Esophagus squamous epithelium (tissue), 4 donors: ENCODE measurements at regions not wholly inside any gene's neighbourhood (a gene's known extent, or its start where the extent isn't known, plus 50 kb on each side); places are given as distances from the start of the nearest gene placed in this dataset.

Source experiments
- POLR2A ChIP-seq, 4 donors: fragments of 450-650 bp; IDR thresholded peaks; one replicate each; pipeline ENCODE4 v1.6.1; 2017; ENCODE audit warnings: antibody characterized with exemption in 4 of 4, mild to moderate bottlenecking in 4 of 4, moderate library complexity in 3 of 4
- TF ChIP-seq, protein P1 (sequence below), 6 experiments: fragments of 450-650 bp in 4 of 6; fragments of 200-600 bp in 2 of 6; sonication (generic) in 2 of 6; IDR thresholded peaks; one replicate each; pipeline ENCODE4 v1.5.1; 2016 to 2019; ENCODE audit warnings: antibody characterized with exemption in 6 of 6, mild to moderate bottlenecking in 4 of 6, moderate library complexity in 4 of 6

DNA sequence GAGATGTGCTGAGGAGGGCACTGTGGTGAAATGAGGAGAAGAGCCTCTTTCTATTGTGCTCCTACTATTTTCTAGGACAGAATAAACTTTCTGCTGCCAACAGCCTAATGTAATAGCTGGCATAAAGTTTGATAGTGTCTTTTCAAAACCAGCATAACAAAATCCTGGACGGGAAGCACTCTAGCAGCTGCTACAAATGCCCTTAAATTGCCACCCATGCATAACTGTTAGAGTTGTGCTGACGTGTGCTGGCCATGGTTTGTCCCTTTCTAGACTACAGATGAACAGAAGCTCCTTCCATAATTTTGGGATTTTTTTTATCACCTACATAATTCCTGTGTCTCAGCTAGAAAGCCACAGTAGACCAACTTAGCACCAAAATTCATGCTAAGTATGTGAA is 88.5 kb upstream of the DEPDC1 start:
- TF ChIP-seq POLR2A (IDR thresholded peaks at IDR 0.05) = no peak
- TF ChIP-seq, protein P1, sequence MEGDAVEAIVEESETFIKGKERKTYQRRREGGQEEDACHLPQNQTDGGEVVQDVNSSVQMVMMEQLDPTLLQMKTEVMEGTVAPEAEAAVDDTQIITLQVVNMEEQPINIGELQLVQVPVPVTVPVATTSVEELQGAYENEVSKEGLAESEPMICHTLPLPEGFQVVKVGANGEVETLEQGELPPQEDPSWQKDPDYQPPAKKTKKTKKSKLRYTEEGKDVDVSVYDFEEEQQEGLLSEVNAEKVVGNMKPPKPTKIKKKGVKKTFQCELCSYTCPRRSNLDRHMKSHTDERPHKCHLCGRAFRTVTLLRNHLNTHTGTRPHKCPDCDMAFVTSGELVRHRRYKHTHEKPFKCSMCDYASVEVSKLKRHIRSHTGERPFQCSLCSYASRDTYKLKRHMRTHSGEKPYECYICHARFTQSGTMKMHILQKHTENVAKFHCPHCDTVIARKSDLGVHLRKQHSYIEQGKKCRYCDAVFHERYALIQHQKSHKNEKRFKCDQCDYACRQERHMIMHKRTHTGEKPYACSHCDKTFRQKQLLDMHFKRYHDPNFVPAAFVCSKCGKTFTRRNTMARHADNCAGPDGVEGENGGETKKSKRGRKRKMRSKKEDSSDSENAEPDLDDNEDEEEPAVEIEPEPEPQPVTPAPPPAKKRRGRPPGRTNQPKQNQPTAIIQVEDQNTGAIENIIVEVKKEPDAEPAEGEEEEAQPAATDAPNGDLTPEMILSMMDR (IDR thresholded peaks at IDR 0.05) = no peak
